SU-DHL-6 (cell line): ENCODE measurements at regions not wholly inside any gene's neighbourhood (a gene's known extent, or its start where the extent isn't known, plus 50 kb on each side); places are given as distances from the start of the nearest gene placed in this dataset.

Source experiments
- H2AFZ ChIP-seq: fragments of 200-600 bp; sonication (generic); 2 replicates; pipeline ENCODE4 v1.6.1; 2014; ENCODE audit warnings: low read depth, mild to moderate bottlenecking, moderate library complexity, mixed read lengths, antibody characterized with exemption, low read length; ENCODE audit not compliant: severe bottlenecking
- H3F3A ChIP-seq: fragments of 200-600 bp; shearing (Covaris generic); 2 replicates; pipeline ENCODE4 v1.6.0; 2016; ENCODE audit warnings: antibody characterized with exemption, mild to moderate bottlenecking; ENCODE audit not compliant: insufficient read depth
- H3K27ac ChIP-seq: fragments of 200-600 bp; sonication (generic); 2 replicates; pipeline ENCODE4 v1.5.1; 2016; ENCODE audit warnings: low read depth, mild to moderate bottlenecking, low read length, moderate library complexity, mixed read lengths
- H3K27me3 ChIP-seq: fragments of 200-600 bp; sonication (generic), shearing (Covaris generic); 2 replicates; pipeline ENCODE4 v1.6.0; 2014; ENCODE audit warnings: mild to moderate bottlenecking, low read length
- H3K36me3 ChIP-seq: fragments of 200-600 bp; sonication (generic); 2 replicates; pipeline ENCODE4 v1.6.1; 2014; ENCODE audit warnings: mild to moderate bottlenecking, low read length, mixed read lengths
- H3K4me2 ChIP-seq: fragments of 300-600, 200-600 bp; shearing (Covaris generic), sonication (generic); 2 replicates; pipeline ENCODE4 v1.6.0; 2014; ENCODE audit warnings: low read length, low read depth, mild to moderate bottlenecking; ENCODE audit not compliant: poor library complexity, severe bottlenecking
- H3K4me3 ChIP-seq: fragments of 200-600 bp; sonication (generic); 2 replicates; pipeline ENCODE4 v1.5.1; 2014; ENCODE audit warnings: antibody characterized with exemption, low read length, mild to moderate bottlenecking, mixed read lengths; ENCODE audit not compliant: insufficient read depth, poor library complexity, severe bottlenecking
- H3K79me2 ChIP-seq: fragments of 200-600 bp; sonication (generic); 2 replicates; pipeline ENCODE4 v1.6.1; 2014; ENCODE audit warnings: mild to moderate bottlenecking, low read length, moderate library complexity; ENCODE audit not compliant: insufficient read depth
- H3K9ac ChIP-seq: fragments of 200-600 bp; sonication (generic); 2 replicates; pipeline ENCODE4 v1.7.0; 2014; ENCODE audit warnings: mild to moderate bottlenecking, low read length
- H3K9me2 ChIP-seq: fragments of 200-600 bp; sonication (generic); replicated peaks from 2 replicates; pipeline ENCODE4 v1.6.1; 2014; ENCODE audit warnings: low read length; ENCODE audit not compliant: insufficient read depth
- H3K9me3 ChIP-seq: fragments of 200-600 bp; sonication (generic); 2 replicates; pipeline ENCODE4 v1.6.1; 2014; ENCODE audit warnings: low read length, mixed read lengths; ENCODE audit not compliant: insufficient read depth
- H4K20me1 ChIP-seq: fragments of 200-600 bp; sonication (generic); 2 replicates; pipeline ENCODE4 v1.6.1; 2014; ENCODE audit warnings: low read depth, mild to moderate bottlenecking, antibody characterized with exemption, low read length, moderate library complexity, mixed read lengths
- CTCF ChIP-seq: fragments of 200-600 bp; sonication (generic); IDR thresholded peaks from one replicate; pipeline ENCODE4 v1.5.1; 2017; ENCODE audit warnings: antibody characterized with exemption, mild to moderate bottlenecking, low read length, moderate library complexity; ENCODE audit not compliant: insufficient read depth, poor library complexity, severe bottlenecking
- EZH2phosphoT487 ChIP-seq: fragments of 200-600 bp; sonication (generic), shearing (Covaris generic); conservative IDR thresholded peaks from 2 replicates; pipeline ENCODE4 v1.6.1; 2018; ENCODE audit warnings: mild to moderate bottlenecking, antibody characterized with exemption, low read length, moderate library complexity, mixed read lengths

GRCh38 chr11:119803726-119804294, 74.8 kb upstream of the NECTIN1 start:
- no peaks in the 10 kb centered on the region for H3K9me3 ChIP-seq
- TF ChIP-seq CTCF (no peak), EZH2phosphoT487 (no peak)
- H3K9me2 ChIP-seq: no peaks in the 10 kb centered on the region
- no peak overlapping the region for H3K27ac ChIP-seq
- no peaks in the 10 kb centered on the region for H3K27me3 ChIP-seq
- H4K20me1 ChIP-seq: no peaks in the 10 kb centered on the region
- H3K4me3 ChIP-seq: no peak overlapping the region
- no peak overlapping the region for H2AFZ ChIP-seq
- no peaks in the 10 kb centered on the region for H3F3A ChIP-seq
- no peaks in the 10 kb centered on the region for H3K79me2 ChIP-seq
- H3K4me2 ChIP-seq: no peak overlapping the region
- H3K36me3 ChIP-seq: no peaks in the 10 kb centered on the region
- no peak overlapping the region for H3K9ac ChIP-seq

DNA sequence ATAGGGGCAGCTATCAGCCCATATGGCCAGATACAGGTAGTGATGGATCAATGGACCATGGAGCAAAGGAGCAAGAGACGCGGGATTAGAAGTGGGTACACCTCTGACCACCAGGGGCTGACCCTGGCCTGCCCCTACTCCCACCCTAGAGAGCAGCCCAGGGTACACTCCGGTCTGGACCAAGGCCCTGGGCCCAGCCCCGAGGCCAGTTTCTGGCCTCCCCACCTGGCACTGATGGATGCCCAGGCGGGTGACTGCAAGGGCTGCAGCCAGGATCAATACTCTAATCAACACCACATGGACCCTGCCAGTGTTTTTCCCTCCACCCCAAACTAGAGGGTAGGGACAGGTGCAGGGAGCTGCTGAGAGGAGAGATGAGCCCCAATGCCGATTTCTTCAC, 74.1 kb upstream of the NECTIN1 start:
- Histone ChIP-seq H3K4me3 (no peak overlapping the region), H3K9me3 (no peaks in the 10 kb centered on the region), H3K9ac (no peak overlapping the region), H2AFZ (no peak overlapping the region), H3K27ac (no peak overlapping the region), H3K79me2 (no peaks in the 10 kb centered on the region), H3K27me3 (no peaks in the 10 kb centered on the region), H3F3A (no peaks in the 10 kb centered on the region), H3K9me2 (no peaks in the 10 kb centered on the region), H4K20me1 (no peaks in the 10 kb centered on the region), H3K36me3 (no peaks in the 10 kb centered on the region), H3K4me2 (no peak overlapping the region)
- TF ChIP-seq EZH2phosphoT487: no peak
- TF ChIP-seq CTCF: no peak

DNA sequence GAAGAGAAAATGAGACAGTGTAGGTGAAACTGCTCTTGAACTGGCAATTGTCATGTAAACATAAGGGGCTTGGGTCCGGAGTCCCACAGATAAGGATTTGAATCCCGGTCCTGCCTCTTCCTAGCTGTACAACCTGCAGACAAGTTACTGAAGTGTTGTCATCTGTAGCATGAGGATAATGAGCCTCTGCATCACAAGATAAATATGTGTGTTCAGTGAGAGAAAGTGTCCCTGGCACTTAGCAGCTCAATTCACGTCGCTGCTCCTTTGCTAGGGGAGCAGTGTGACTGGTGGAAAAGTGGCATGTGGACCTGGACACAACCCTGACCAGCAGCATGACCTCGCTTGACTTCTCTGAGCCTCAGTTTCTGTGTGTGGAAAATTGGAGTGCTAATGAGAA, 73.7 kb upstream of the NECTIN1 start:
- no peak for TF ChIP-seq CTCF
- TF ChIP-seq EZH2phosphoT487: no peak
- no peak overlapping the region for H3K27ac ChIP-seq
- no peak overlapping the region for H3K9ac ChIP-seq
- no peaks in the 10 kb centered on the region for H3K9me2 ChIP-seq
- H3K4me3 ChIP-seq: no peak overlapping the region
- no peaks in the 10 kb centered on the region for H3K79me2 ChIP-seq
- H3K4me2 ChIP-seq: no peak overlapping the region
- H4K20me1 ChIP-seq: no peaks in the 10 kb centered on the region
- no peak overlapping the region for H2AFZ ChIP-seq
- no peaks in the 10 kb centered on the region for H3K36me3 ChIP-seq
- no peaks in the 10 kb centered on the region for H3K27me3 ChIP-seq
- no peaks in the 10 kb centered on the region for H3F3A ChIP-seq
- H3K9me3 ChIP-seq: no peaks in the 10 kb centered on the region

DNA sequence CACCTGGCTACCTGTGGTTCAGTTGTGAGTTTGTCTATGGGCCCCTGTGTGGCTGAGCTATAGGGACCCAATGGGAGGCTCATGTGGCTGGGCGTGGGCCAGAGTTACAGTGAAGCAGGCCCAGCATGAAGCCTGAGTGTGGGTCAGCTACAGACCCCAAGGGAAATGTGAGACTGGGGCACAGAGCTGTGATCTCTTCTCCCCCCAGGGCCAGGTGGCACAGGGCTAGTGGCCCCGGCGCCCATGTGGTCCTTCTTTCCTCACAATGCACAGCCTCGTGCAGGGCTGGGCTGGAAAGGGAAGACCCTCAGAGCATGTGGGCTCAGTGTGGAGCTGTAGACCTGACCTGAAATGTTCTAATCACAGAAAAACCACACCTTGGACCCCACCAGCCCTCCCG, 71.6 kb upstream of the NECTIN1 start:
- no peaks in the 10 kb centered on the region for H3K9me2 ChIP-seq
- H3F3A ChIP-seq: no peaks in the 10 kb centered on the region
- H3K4me3 ChIP-seq: no peak overlapping the region
- H3K36me3 ChIP-seq: no peaks in the 10 kb centered on the region
- H3K4me2 ChIP-seq: no peak overlapping the region
- no peaks in the 10 kb centered on the region for H3K27me3 ChIP-seq
- no peaks in the 10 kb centered on the region for H4K20me1 ChIP-seq
- no peak overlapping the region for H2AFZ ChIP-seq
- no peak overlapping the region for H3K9ac ChIP-seq
- H3K27ac ChIP-seq: no peak overlapping the region
- no peaks in the 10 kb centered on the region for H3K9me3 ChIP-seq
- TF ChIP-seq CTCF (no peak), EZH2phosphoT487 (no peak)
- H3K79me2 ChIP-seq: no peaks in the 10 kb centered on the region
